Adrenal gland (tissue), 5 donors: ENCODE measurements at regions not wholly inside any gene's neighbourhood (a gene's known extent, or its start where the extent isn't known, plus 50 kb on each side); places are given as distances from the start of the nearest gene placed in this dataset.
"Not testable (repeated sequence)": the region's sequence is repeated elsewhere in the genome, so short reads cannot be mapped to it uniquely, and the experiment has no call there.

Source experiments
- POLR2A ChIP-seq, 2 donors: fragments of 450-650 bp; IDR thresholded peaks; one replicate each; pipeline ENCODE4 v1.6.1; 2017; ENCODE audit warnings: antibody characterized with exemption in 2 of 2, mild to moderate bottlenecking in 2 of 2, moderate library complexity in 1 of 2
- TF ChIP-seq, protein P1 (sequence below), 6 experiments: fragments of 450-650 bp in 4 of 6; fragments of 200-600 bp in 2 of 6; sonication (generic) in 1 of 6; IDR thresholded peaks; 1 replicate in 5 of 6; 2 replicates in 1 of 6; pipeline versions ENCODE4 v1.5.1 to v1.8.0; 2016 to 2021; ENCODE audit warnings: antibody characterized with exemption in 6 of 6, mild to moderate bottlenecking in 2 of 6, moderate library complexity in 1 of 6
- donor health status: DM: no; HTN: no; CAD: no.

DNA sequence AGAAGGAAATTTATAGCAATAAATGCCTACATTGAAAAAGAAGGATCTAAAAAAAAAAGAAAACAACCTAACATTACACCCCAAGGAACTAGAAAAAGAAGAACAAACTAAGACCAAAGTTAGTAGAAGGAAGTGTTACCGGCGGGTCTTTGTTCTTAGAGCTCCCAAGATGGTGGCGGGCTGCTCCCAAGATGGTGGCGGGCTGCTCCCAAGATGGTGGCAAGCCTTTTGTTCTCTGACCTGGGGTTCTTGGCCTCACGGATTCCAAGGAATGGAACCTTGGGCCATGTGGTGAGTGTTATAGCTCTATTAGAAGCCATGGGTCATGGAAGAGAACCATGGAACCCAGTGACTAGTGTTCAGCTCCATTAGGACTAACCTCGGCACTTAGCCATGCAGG, 71.8 kb upstream of the PRRC2C start:
- TF ChIP-seq, protein P1, sequence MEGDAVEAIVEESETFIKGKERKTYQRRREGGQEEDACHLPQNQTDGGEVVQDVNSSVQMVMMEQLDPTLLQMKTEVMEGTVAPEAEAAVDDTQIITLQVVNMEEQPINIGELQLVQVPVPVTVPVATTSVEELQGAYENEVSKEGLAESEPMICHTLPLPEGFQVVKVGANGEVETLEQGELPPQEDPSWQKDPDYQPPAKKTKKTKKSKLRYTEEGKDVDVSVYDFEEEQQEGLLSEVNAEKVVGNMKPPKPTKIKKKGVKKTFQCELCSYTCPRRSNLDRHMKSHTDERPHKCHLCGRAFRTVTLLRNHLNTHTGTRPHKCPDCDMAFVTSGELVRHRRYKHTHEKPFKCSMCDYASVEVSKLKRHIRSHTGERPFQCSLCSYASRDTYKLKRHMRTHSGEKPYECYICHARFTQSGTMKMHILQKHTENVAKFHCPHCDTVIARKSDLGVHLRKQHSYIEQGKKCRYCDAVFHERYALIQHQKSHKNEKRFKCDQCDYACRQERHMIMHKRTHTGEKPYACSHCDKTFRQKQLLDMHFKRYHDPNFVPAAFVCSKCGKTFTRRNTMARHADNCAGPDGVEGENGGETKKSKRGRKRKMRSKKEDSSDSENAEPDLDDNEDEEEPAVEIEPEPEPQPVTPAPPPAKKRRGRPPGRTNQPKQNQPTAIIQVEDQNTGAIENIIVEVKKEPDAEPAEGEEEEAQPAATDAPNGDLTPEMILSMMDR (IDR thresholded peaks at IDR 0.05): not testable (repeated sequence)
- TF ChIP-seq POLR2A (IDR thresholded peaks at IDR 0.05): not testable (repeated sequence)
